ENCODE measurements at regions not wholly inside any gene's neighbourhood (a gene's known extent, or its start where the extent isn't known, plus 50 kb on each side); places are given as distances from the start of the nearest gene placed in this dataset.

DNA sequence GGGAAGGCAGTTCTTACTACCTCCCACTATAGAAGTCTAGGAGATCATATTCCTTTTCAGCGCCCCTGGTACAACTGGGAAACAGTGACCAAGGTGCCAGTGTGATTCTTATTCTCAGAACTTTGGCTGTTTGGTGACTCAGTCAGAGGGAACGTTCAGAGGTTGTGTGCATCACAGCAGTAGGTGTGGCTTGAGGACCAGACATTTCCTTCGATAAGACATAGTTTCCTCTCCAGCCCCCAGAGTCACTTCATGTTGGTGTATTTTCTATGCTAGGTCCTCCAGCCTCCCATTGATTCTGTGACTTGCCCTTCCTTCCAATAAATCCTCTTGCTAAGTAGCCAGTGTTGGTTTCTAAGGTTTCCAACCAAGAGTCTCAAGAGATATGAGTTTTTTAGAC, 171.9 kb upstream of the MPPED2 start:
- TF ChIP-seq, protein P1, sequence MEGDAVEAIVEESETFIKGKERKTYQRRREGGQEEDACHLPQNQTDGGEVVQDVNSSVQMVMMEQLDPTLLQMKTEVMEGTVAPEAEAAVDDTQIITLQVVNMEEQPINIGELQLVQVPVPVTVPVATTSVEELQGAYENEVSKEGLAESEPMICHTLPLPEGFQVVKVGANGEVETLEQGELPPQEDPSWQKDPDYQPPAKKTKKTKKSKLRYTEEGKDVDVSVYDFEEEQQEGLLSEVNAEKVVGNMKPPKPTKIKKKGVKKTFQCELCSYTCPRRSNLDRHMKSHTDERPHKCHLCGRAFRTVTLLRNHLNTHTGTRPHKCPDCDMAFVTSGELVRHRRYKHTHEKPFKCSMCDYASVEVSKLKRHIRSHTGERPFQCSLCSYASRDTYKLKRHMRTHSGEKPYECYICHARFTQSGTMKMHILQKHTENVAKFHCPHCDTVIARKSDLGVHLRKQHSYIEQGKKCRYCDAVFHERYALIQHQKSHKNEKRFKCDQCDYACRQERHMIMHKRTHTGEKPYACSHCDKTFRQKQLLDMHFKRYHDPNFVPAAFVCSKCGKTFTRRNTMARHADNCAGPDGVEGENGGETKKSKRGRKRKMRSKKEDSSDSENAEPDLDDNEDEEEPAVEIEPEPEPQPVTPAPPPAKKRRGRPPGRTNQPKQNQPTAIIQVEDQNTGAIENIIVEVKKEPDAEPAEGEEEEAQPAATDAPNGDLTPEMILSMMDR (IDR thresholded peaks at IDR 0.05; ENCODE audit: insufficient read depth, low read length): no peak
- TF ChIP-seq, protein P2, sequence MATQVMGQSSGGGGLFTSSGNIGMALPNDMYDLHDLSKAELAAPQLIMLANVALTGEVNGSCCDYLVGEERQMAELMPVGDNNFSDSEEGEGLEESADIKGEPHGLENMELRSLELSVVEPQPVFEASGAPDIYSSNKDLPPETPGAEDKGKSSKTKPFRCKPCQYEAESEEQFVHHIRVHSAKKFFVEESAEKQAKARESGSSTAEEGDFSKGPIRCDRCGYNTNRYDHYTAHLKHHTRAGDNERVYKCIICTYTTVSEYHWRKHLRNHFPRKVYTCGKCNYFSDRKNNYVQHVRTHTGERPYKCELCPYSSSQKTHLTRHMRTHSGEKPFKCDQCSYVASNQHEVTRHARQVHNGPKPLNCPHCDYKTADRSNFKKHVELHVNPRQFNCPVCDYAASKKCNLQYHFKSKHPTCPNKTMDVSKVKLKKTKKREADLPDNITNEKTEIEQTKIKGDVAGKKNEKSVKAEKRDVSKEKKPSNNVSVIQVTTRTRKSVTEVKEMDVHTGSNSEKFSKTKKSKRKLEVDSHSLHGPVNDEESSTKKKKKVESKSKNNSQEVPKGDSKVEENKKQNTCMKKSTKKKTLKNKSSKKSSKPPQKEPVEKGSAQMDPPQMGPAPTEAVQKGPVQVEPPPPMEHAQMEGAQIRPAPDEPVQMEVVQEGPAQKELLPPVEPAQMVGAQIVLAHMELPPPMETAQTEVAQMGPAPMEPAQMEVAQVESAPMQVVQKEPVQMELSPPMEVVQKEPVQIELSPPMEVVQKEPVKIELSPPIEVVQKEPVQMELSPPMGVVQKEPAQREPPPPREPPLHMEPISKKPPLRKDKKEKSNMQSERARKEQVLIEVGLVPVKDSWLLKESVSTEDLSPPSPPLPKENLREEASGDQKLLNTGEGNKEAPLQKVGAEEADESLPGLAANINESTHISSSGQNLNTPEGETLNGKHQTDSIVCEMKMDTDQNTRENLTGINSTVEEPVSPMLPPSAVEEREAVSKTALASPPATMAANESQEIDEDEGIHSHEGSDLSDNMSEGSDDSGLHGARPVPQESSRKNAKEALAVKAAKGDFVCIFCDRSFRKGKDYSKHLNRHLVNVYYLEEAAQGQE (IDR thresholded peaks at IDR 0.05; ENCODE audit: insufficient replicate concordance, low read depth): no peak
- no peak for TF ChIP-seq GABPA (IDR thresholded peaks at IDR 0.05; ENCODE audit: low read depth)
- TF ChIP-seq POLR2AphosphoS5 (IDR thresholded peaks at IDR 0.05; ENCODE audit: low read depth): no peak
